GM23338 (cell line): ENCODE measurements at regions not wholly inside any gene's neighbourhood (a gene's known extent, or its start where the extent isn't known, plus 50 kb on each side); places are given as distances from the start of the nearest gene placed in this dataset.

Source experiments
- EZH2 ChIP-seq: fragments of 200-600 bp; sonication (generic); IDR thresholded peaks from one replicate; pipeline ENCODE4 v1.8.0; 2017; ENCODE audit warnings: antibody characterized with exemption, mild to moderate bottlenecking, low read depth; ENCODE audit not compliant: unreplicated experiment
- EZH2phosphoT487 ChIP-seq: fragments of 200-600 bp; sonication (generic); IDR thresholded peaks from one replicate; pipeline ENCODE4 v1.8.1; 2018; ENCODE audit warnings: antibody characterized with exemption; ENCODE audit not compliant: unreplicated experiment
- JUNB ChIP-seq: IDR thresholded peaks from one replicate; pipeline ENCODE4 v1.6.1; 2016; ENCODE audit warnings: antibody characterized with exemption; ENCODE audit not compliant: unreplicated experiment
- NANOG ChIP-seq: IDR thresholded peaks from 2 replicates; pipeline ENCODE4 v1.6.1; 2016; ENCODE audit warnings: antibody characterized with exemption, borderline replicate concordance
- POLR2AphosphoS5 ChIP-seq: IDR thresholded peaks from 2 replicates; pipeline ENCODE4 v1.6.1; 2016; ENCODE audit warnings: antibody characterized with exemption, low read depth
- REST ChIP-seq: IDR thresholded peaks from one replicate; pipeline ENCODE4 v1.6.1; 2018; ENCODE audit warnings: antibody characterized with exemption; ENCODE audit not compliant: unreplicated experiment
- TF ChIP-seq, protein P1 (sequence below), 2 experiments: fragments of 200-600 bp in 1 of 2; sonication (generic) in 1 of 2; conservative IDR thresholded peaks; 2 replicates each; pipeline versions ENCODE4 v1.5.1 to v1.6.1; 2016 to 2017; ENCODE audit warnings: antibody characterized with exemption in 2 of 2, low read depth in 2 of 2, mild to moderate bottlenecking in 2 of 2, moderate library complexity in 1 of 2
- TF ChIP-seq, protein P2 (sequence below): IDR thresholded peaks from 2 replicates; pipeline ENCODE4 v1.6.1; 2016; ENCODE audit warnings: antibody characterized with exemption

DNA sequence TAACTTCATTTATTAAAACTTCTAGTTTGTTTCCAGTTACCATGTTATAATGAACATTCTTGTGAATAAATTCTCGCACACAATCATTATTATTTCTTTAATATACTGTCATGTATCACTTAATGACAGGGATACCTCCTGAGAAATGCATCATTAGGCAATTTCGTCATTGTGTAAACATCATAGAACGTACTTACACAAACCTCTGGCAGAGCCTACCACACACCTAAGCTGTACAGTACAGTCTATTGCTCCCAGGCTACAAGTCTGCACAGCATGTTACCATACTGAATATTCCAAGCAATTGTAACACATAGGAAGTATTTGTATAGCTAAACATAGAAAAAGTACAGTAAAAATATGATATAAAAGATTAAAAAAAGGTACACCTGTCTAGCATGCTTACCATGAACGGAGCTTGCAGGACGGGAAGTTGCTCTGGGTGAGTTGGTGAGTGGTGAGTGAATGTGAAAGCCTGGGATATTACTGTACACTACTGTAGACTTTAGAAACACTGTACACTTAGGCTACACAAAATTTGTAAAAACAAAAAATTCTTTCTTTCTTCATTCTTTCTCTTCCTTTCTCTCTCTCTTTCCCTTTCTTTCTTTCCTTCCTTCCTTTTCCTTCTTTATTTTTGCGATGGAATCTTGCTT, 268.2 kb upstream of the SOX4 start:
- TF ChIP-seq JUNB (no peak), EZH2 (no peak), EZH2phosphoT487 (no peak), POLR2AphosphoS5 (no peak), REST (no peak), NANOG (no peak)
- TF ChIP-seq, protein P1, sequence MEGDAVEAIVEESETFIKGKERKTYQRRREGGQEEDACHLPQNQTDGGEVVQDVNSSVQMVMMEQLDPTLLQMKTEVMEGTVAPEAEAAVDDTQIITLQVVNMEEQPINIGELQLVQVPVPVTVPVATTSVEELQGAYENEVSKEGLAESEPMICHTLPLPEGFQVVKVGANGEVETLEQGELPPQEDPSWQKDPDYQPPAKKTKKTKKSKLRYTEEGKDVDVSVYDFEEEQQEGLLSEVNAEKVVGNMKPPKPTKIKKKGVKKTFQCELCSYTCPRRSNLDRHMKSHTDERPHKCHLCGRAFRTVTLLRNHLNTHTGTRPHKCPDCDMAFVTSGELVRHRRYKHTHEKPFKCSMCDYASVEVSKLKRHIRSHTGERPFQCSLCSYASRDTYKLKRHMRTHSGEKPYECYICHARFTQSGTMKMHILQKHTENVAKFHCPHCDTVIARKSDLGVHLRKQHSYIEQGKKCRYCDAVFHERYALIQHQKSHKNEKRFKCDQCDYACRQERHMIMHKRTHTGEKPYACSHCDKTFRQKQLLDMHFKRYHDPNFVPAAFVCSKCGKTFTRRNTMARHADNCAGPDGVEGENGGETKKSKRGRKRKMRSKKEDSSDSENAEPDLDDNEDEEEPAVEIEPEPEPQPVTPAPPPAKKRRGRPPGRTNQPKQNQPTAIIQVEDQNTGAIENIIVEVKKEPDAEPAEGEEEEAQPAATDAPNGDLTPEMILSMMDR (conservative IDR thresholded peaks at IDR 0.05; ENCODE audit: low read depth in 2 of 2): no peak
- TF ChIP-seq, protein P2, sequence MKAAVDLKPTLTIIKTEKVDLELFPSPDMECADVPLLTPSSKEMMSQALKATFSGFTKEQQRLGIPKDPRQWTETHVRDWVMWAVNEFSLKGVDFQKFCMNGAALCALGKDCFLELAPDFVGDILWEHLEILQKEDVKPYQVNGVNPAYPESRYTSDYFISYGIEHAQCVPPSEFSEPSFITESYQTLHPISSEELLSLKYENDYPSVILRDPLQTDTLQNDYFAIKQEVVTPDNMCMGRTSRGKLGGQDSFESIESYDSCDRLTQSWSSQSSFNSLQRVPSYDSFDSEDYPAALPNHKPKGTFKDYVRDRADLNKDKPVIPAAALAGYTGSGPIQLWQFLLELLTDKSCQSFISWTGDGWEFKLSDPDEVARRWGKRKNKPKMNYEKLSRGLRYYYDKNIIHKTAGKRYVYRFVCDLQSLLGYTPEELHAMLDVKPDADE: no peak
